RWPE1 (cell line): ENCODE measurements at regions not wholly inside any gene's neighbourhood (a gene's known extent, or its start where the extent isn't known, plus 50 kb on each side); places are given as distances from the start of the nearest gene placed in this dataset.
A peak's percentile ranks its signal among the peaks of the same experiment; 100 is the strongest.

Source experiments
- CTCF ChIA-PET: fragments of 350-600 bp; sonication (Branson Sonifier 250); formaldehyde crosslinking; extraction: SDS; loops from one replicate; lab custom pipeline; 2021; lab: Yijun Ruan, JAX
- POLR2A ChIA-PET: fragments of 400-600 bp; formaldehyde crosslinking; extraction: SDS; loops from one replicate; lab custom pipeline; 2020; ENCODE audit warnings: antibody characterized with exemption; ENCODE audit not compliant: low non-redundant PET; lab: Yijun Ruan, JAX
- DNase-seq: peaks from one replicate; pipeline ENCODE4 v3.0.0; 2012; ENCODE audit warnings: low spot score
- H3K27ac ChIP-seq: fragments of 450-650 bp; 2 replicates; pipeline ENCODE4 v1.5.1; 2017
- CTCF ChIP-seq: fragments of 450-650 bp; conservative IDR thresholded peaks from 2 replicates; pipeline ENCODE4 v1.5.1; 2017; ENCODE audit warnings: low read depth, mild to moderate bottlenecking

GRCh38 chr5:58403822-58404433 lies 56.0 kb downstream of the PLK2 start:
- POLR2A ChIA-PET: no interaction called here
- TF ChIP-seq CTCF: no peak
- DNase-seq: peak; percentile 45
- no peak overlapping the region for H3K27ac ChIP-seq
- CTCF ChIA-PET: interaction anchor here (0.6 kb wide), 1 partner anchor 91 kb away, joined by 3 read pairs; no protein-coding TSS in a partner anchor

GRCh38 chr5:58401701-58402100 lies 58.2 kb downstream of the PLK2 start:
- no peak overlapping the region for H3K27ac ChIP-seq
- no peak for TF ChIP-seq CTCF
- ChIA-PET CTCF (interaction anchor here (0.6 kb wide), 1 partner anchor 967 kb away, joined by 3 read pairs; no protein-coding TSS in a partner anchor), POLR2A (no interaction called here)
- DNase-seq: no peak

GRCh38 chr5:58400737-58401136 lies 59.1 kb downstream of the PLK2 start:
- no peak overlapping the region for H3K27ac ChIP-seq
- ChIA-PET CTCF (no interaction called here), POLR2A (no interaction called here)
- TF ChIP-seq CTCF: no peak
- DNase-seq: no peak

GRCh38 chr5:58399951-58400350 lies 59.9 kb downstream of the PLK2 start:
- DNase-seq: no peak
- H3K27ac ChIP-seq: no peak overlapping the region
- ChIA-PET POLR2A (no interaction called here), CTCF (no interaction called here)
- TF ChIP-seq CTCF: no peak

GRCh38 chr5:58394339-58394738 lies 65.5 kb downstream of the PLK2 start:
- no peak for TF ChIP-seq CTCF
- H3K27ac ChIP-seq: no peak overlapping the region
- ChIA-PET CTCF (no interaction called here), POLR2A (no interaction called here)
- no peak for DNase-seq

- POLR2A ChIA-PET: no interaction called here
- DNase-seq: no peak
- CTCF ChIA-PET: interaction anchor here (0.6 kb wide), 1 partner anchor 1555 kb away, joined by 3 read pairs; no protein-coding TSS in a partner anchor
Observed at GRCh38 chr5:58393716-58394115, 66.2 kb downstream of the PLK2 start.

More at GRCh38 chr5:58393716-58394115, 66.2 kb downstream of the PLK2 start:
- TF ChIP-seq CTCF: no peak
- H3K27ac ChIP-seq: no peak overlapping the region
